Stomach (tissue), 8 donors: ENCODE measurements at regions not wholly inside any gene's neighbourhood (a gene's known extent, or its start where the extent isn't known, plus 50 kb on each side); places are given as distances from the start of the nearest gene placed in this dataset.

ENCODE experiments used
- DNase-seq, 2 donors: peaks; one replicate each; pipeline versions ENCODE4 v3.0.0 to v3.0.0-alpha.2; 2013 to 2019
- H3K27ac ChIP-seq, 5 donors: fragments of 200-600 bp in 4 of 5; sonication (generic) in 4 of 5; one replicate each; pipeline ENCODE4 v1.5.1; 2013 to 2019; ENCODE audit warnings: mild to moderate bottlenecking in 1 of 5, moderate library complexity in 1 of 5
- H3K27me3 ChIP-seq, 3 donors: fragments of 200-600 bp; sonication (generic); one replicate each; pipeline ENCODE4 v1.5.1; 2017 to 2019; ENCODE audit warnings: mixed run types in 1 of 3
- H3K36me3 ChIP-seq, 4 donors: fragments of 200-600 bp; sonication (generic); 1 replicate in 3 of 4; 2 replicates in 1 of 4; pipeline ENCODE4 v1.5.1; 2016 to 2019
- H3K4me1 ChIP-seq, 4 donors: fragments of 200-600 bp; sonication (generic); one replicate each; pipeline ENCODE4 v1.5.1; 2016 to 2019
- H3K4me3 ChIP-seq, 4 donors: fragments of 200-600 bp; sonication (generic) in 3 of 4; one replicate each; pipeline ENCODE4 v1.5.1; 2016 to 2019; ENCODE audit warnings: mild to moderate bottlenecking in 1 of 4
- H3K9me3 ChIP-seq, 4 donors: fragments of 200-600 bp; sonication (generic); one replicate each; pipeline ENCODE4 v1.5.1; 2016 to 2019
- EP300 ChIP-seq: sonication (generic); formaldehyde crosslinking; IDR thresholded peaks from one replicate; pipeline ENCODE4 v1.6.1; 2017; ENCODE audit warnings: antibody characterized with exemption
- POLR2A ChIP-seq, 4 donors: fragments of 450-650 bp; IDR thresholded peaks; one replicate each; pipeline ENCODE4 v1.6.1; 2016; ENCODE audit warnings: antibody characterized with exemption in 4 of 4, control low read depth in 2 of 4, mild to moderate bottlenecking in 1 of 4, moderate library complexity in 1 of 4
- POLR2AphosphoS5 ChIP-seq, 3 donors: sonication (generic); formaldehyde crosslinking; IDR thresholded peaks; one replicate each; pipeline ENCODE4 v1.6.1; 2016; ENCODE audit warnings: antibody characterized with exemption in 3 of 3
- WGBS, 5 donors: extraction: QIAGEN DNeasy Blood & Tissue Kit in 3 of 5; methylation state at CpG; one replicate each; pipeline versions ENCODE4 v1.1.5 to v1.1.7; 2013 to 2018; 5-methylcytosine and 5-hydroxymethylcytosine counted together
- intact Hi-C: fragments of 100-400 bp; cut with DNase I; formaldehyde crosslinking; loops from one replicate; pipeline ENCODE4 v1.15.1; 2023; ENCODE audit warnings: low total_unique reads
- TF ChIP-seq, protein P1 (sequence below), 7 experiments: fragments of 450-650 bp in 4 of 7; fragments of 200-600 bp in 3 of 7; sonication (generic) in 3 of 7; IDR thresholded peaks; one replicate each; pipeline ENCODE4 v1.5.1; 2016 to 2019; ENCODE audit warnings: antibody characterized with exemption in 7 of 7, control low read depth in 2 of 7, mild to moderate bottlenecking in 1 of 7
- donor health status: healthy with polysubstance abuse.
- donor health status: Bipolar disorder and iron deficiency.
- donor health status: healthy.

DNA sequence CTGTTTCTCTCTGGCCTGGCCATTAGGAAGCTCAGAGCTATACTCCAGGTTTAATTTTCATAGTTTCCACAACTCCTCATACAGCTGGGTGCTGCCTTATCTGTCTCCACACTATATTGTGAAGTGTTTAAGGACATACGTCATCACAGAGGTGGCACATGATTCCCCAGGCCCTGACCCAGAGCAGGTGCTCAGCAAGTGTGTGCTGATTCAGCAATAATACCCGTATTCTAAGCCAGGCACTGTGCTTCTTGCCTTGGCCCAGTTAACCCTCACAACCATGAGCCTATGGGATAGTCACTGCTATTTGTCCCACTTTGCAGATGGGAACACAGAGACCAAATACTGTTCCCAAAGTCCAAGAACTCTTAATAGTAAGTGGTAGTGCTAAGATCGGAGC, 93.5 kb upstream of the SMIM23 start:
- Histone ChIP-seq H3K4me3 (no peak overlapping the region), H3K4me1 (no peaks in the 10 kb centered on the region), H3K9me3 (no peaks in the 10 kb centered on the region), H3K36me3 (no peaks in the 10 kb centered on the region), H3K27me3 (peaks cover 0 to 4% (median 0%) of the 10 kb centered on the region in 3 donors), H3K27ac (no peak overlapping the region)
- DNase-seq, result no peak
- WGBS, 5 donors, result 72 to 84% (median 82%) methylated on average over 3 of the region's 3 CpGs
- TF ChIP-seq POLR2AphosphoS5 (IDR thresholded peaks at IDR 0.05), result no peak
- TF ChIP-seq, protein P1, sequence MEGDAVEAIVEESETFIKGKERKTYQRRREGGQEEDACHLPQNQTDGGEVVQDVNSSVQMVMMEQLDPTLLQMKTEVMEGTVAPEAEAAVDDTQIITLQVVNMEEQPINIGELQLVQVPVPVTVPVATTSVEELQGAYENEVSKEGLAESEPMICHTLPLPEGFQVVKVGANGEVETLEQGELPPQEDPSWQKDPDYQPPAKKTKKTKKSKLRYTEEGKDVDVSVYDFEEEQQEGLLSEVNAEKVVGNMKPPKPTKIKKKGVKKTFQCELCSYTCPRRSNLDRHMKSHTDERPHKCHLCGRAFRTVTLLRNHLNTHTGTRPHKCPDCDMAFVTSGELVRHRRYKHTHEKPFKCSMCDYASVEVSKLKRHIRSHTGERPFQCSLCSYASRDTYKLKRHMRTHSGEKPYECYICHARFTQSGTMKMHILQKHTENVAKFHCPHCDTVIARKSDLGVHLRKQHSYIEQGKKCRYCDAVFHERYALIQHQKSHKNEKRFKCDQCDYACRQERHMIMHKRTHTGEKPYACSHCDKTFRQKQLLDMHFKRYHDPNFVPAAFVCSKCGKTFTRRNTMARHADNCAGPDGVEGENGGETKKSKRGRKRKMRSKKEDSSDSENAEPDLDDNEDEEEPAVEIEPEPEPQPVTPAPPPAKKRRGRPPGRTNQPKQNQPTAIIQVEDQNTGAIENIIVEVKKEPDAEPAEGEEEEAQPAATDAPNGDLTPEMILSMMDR (IDR thresholded peaks at IDR 0.05), result no peak
- TF ChIP-seq POLR2A (IDR thresholded peaks at IDR 0.05), result no peak
- TF ChIP-seq EP300, result no peak
- intact Hi-C loops, result no loop called here

DNA sequence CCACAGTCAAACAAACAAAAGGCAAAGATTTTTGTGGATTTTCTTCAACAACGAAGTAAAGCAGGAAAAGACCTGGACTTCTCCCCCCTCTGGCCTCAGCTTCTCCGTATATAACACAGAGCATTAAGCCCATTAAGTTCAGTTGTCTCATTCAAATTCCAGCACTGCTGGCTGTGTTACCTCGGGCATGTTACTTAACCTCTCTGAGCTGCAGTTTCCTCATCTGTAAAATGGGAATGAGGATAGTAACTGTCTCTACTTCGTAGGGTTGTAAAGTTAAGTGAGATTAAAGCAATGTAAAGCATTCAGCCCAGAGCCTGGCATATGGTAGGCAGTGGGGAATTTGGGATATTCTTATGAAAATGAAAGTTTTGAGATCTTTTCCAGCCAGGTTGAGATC, 92.7 kb upstream of the SMIM23 start:
- 73 to 80% (median 78%) methylated on average over 4 of the region's 4 CpGs for WGBS, 5 donors

DNA sequence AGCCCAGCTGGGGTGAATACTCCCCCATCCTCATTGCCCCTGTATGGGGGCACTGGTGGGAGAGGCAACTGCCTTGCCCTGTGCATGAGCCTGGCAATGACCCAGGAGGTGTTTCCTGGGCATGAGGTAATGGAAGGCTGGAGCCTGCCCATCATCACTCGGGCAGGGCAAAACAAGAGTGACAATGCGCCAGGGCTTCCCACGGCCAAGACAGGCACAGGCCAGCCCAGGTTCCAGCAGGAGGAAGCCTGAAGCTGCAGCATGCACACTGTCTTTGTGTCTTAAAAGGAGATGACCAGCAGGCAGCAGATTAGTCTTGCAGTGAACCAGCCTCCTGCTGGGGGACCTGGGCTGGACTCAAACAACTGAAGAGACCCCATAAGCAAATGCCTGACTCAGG, 92.2 kb upstream of the SMIM23 start:
- Histone ChIP-seq H3K27me3 (peaks cover 0 to 4% (median 0%) of the 10 kb centered on the region in 3 donors), H3K27ac (no peak overlapping the region), H3K4me3 (no peak overlapping the region), H3K36me3 (no peaks in the 10 kb centered on the region), H3K9me3 (no peaks in the 10 kb centered on the region), H3K4me1 (no peaks in the 10 kb centered on the region)
- WGBS, 5 donors, result 58 to 81% (median 69%) methylated on average over 1 to 3 of the region's 3 CpGs; no CpG with 5 or more reads in 1 of the 5 donors
- intact Hi-C loops, result no loop called here
- no peak for DNase-seq
- TF ChIP-seq, protein P1 (IDR thresholded peaks at IDR 0.05), result no peak
- TF ChIP-seq POLR2AphosphoS5 (IDR thresholded peaks at IDR 0.05) (no peak), POLR2A (IDR thresholded peaks at IDR 0.05) (no peak), EP300 (no peak)

More for the DNA sequence above, 92.7 kb upstream of the SMIM23 start:
- H3K4me1 ChIP-seq, result no peaks in the 10 kb centered on the region
- intact Hi-C loops, result no loop called here
- no peak overlapping the region for H3K4me3 ChIP-seq
- DNase-seq, result no peak
- no peaks in the 10 kb centered on the region for H3K9me3 ChIP-seq
- H3K27ac ChIP-seq, result no peak overlapping the region
- H3K27me3 ChIP-seq, result peaks cover 0 to 4% (median 0%) of the 10 kb centered on the region in 3 donors
- TF ChIP-seq POLR2AphosphoS5 (IDR thresholded peaks at IDR 0.05), result no peak
- TF ChIP-seq EP300, result no peak
- TF ChIP-seq POLR2A (IDR thresholded peaks at IDR 0.05), result no peak
- TF ChIP-seq, protein P1 (IDR thresholded peaks at IDR 0.05), result no peak
- no peaks in the 10 kb centered on the region for H3K36me3 ChIP-seq

DNA sequence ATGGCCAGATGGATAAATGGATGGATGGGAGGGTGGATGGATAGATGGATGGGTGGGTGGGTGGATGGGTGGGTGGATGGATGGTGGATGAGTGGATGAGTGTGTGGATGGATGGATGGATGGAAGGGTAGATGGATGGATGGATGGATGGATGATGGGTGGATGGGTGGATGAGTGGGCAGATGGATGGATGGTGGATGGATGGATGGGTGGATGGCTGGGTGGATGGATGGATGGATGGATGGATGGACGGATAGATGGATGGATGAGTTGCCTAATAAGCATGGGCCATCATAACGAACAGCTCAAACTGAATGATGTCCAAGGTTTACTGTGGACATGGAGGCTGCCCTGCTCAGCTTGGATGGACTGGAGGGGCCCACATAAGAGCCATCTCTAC, 89.8 kb upstream of the SMIM23 start:
- 69 to 92% (median 77%) methylated on average over 2 of the region's 2 CpGs for WGBS, 5 donors
- Histone ChIP-seq H3K9me3 (no peaks in the 10 kb centered on the region), H3K36me3 (no peaks in the 10 kb centered on the region), H3K4me3 (no peak overlapping the region), H3K27ac (no peak overlapping the region), H3K27me3 (peaks cover 0 to 4% (median 0%) of the 10 kb centered on the region in 3 donors), H3K4me1 (no peaks in the 10 kb centered on the region)
- intact Hi-C loops, result no loop called here
- DNase-seq, result no peak
- TF ChIP-seq EP300 (no peak), POLR2A (IDR thresholded peaks at IDR 0.05) (no peak), POLR2AphosphoS5 (IDR thresholded peaks at IDR 0.05) (no peak)
- TF ChIP-seq, protein P1 (IDR thresholded peaks at IDR 0.05), result no peak
